HFFc6 (cell line): ENCODE measurements at regions not wholly inside any gene's neighbourhood (a gene's known extent, or its start where the extent isn't known, plus 50 kb on each side); places are given as distances from the start of the nearest gene placed in this dataset.

Experiments
- DNase-seq: peaks from one replicate; pipeline ENCODE4 v3.0.0-alpha.2; 2018
- H3K27ac Mint-ChIP-seq: 2 replicates; pipeline ENCODE4 v1.8.0; 2020; ENCODE audit warnings: mild to moderate bottlenecking, mixed read lengths
- H3K27me3 Mint-ChIP-seq: 2 replicates; pipeline ENCODE4 v1.8.0; 2021; ENCODE audit warnings: mild to moderate bottlenecking, moderate library complexity, mixed read lengths; ENCODE audit not compliant: insufficient read depth
- H3K36me3 Mint-ChIP-seq: 2 replicates; pipeline ENCODE4 v1.8.0; 2021; ENCODE audit warnings: low read depth, mixed read lengths
- H3K4me1 Mint-ChIP-seq: 2 replicates; pipeline ENCODE4 v1.8.0; 2020; ENCODE audit warnings: low read depth, mixed read lengths
- H3K4me3 Mint-ChIP-seq: 2 replicates; pipeline ENCODE4 v1.8.0; 2020; ENCODE audit warnings: mild to moderate bottlenecking, moderate library complexity, mixed read lengths
- H3K9me3 Mint-ChIP-seq: 2 replicates; pipeline ENCODE4 v1.8.0; 2020; ENCODE audit warnings: mild to moderate bottlenecking, mixed read lengths
- TF ChIP-seq, protein P1 (sequence below): fragments of 200-600 bp; sonication (generic); IDR thresholded peaks from 2 replicates; pipeline ENCODE4 v1.5.0; 2021; ENCODE audit warnings: antibody characterized with exemption, mild to moderate bottlenecking

DNA sequence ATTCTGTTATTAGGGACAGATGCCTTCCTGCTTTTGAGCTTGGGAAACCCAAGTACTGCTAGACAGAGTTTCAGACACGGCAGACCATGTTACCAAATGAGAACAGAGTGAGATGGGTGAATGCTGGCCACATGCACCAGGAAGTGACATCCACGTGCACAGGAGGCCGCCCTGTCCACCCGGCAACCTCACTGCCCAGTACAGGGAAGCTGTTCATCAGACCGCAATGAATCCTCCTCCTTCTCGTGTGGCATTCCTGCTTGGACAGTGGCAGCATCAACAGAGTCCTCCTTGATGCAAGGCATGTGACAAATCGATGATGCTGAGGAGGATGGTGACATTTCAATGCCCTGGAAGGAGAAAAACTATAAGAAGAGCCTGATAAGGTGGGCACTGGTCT lies 191.0 kb upstream of the SOX1 start:
- Mint-ChIP-seq H3K4me3 (no peak overlapping the region), H3K27ac (no peak overlapping the region), H3K4me1 (no peaks in the 10 kb centered on the region), H3K9me3 (peaks cover 70% of the 10 kb centered on the region), H3K36me3 (peaks cover 10% of the 10 kb centered on the region), H3K27me3 (no peaks in the 10 kb centered on the region)
- TF ChIP-seq, protein P1, sequence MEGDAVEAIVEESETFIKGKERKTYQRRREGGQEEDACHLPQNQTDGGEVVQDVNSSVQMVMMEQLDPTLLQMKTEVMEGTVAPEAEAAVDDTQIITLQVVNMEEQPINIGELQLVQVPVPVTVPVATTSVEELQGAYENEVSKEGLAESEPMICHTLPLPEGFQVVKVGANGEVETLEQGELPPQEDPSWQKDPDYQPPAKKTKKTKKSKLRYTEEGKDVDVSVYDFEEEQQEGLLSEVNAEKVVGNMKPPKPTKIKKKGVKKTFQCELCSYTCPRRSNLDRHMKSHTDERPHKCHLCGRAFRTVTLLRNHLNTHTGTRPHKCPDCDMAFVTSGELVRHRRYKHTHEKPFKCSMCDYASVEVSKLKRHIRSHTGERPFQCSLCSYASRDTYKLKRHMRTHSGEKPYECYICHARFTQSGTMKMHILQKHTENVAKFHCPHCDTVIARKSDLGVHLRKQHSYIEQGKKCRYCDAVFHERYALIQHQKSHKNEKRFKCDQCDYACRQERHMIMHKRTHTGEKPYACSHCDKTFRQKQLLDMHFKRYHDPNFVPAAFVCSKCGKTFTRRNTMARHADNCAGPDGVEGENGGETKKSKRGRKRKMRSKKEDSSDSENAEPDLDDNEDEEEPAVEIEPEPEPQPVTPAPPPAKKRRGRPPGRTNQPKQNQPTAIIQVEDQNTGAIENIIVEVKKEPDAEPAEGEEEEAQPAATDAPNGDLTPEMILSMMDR: no peak
- no peak for DNase-seq

DNA sequence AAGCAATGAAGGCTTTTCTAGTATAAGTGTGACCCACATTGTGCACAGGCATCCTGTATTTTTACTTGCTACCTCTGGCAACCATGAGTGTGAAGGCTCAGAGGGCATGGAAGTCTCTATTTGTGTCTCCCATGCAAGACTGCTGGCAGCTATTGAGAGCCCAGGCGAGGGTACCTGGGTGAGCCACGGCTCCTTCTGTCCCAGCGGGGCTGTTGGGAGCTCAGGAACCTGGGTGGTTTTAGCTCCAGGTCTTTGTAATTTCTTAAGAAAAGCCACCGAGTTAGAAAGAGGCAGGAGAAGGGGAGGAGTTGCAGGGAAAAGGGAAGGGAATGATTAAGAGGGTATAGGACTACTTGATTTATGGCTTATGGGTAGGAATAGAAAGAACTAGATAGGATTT lies 190.4 kb upstream of the SOX1 start:
- Mint-ChIP-seq H3K9me3 (peaks cover 69% of the 10 kb centered on the region), H3K4me3 (no peak overlapping the region), H3K27ac (no peak overlapping the region), H3K36me3 (peaks cover 10% of the 10 kb centered on the region), H3K27me3 (no peaks in the 10 kb centered on the region), H3K4me1 (no peaks in the 10 kb centered on the region)
- DNase-seq: no peak
- TF ChIP-seq, protein P1: no peak

DNA sequence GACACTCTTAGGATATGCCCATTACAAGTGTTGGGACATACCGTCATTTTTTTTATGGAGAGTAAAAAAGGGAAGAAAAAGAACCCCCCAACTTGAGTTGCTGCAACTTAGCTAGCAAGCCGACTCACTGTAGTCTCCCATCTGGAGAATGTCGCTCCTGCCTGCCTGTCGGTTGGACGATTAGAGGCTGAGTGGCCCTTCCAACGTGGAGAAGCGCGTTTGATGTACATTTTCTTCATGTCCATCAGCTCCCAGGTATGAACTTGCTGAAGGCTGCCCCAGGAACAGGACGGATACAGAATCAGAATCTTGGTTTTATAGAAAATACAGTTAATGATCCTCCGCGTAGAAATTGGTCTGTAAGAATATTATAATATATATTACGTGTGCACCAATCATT lies 189.0 kb upstream of the SOX1 start:
- no peak overlapping the region for H3K27ac Mint-ChIP-seq
- no peak for DNase-seq
- TF ChIP-seq, protein P1: no peak
- no peak overlapping the region for H3K4me3 Mint-ChIP-seq
- no peaks in the 10 kb centered on the region for H3K4me1 Mint-ChIP-seq
- no peaks in the 10 kb centered on the region for H3K27me3 Mint-ChIP-seq
- peaks cover 69% of the 10 kb centered on the region for H3K9me3 Mint-ChIP-seq
- H3K36me3 Mint-ChIP-seq: peaks cover 12% of the 10 kb centered on the region

GRCh38 chr13:111879719-111880118 lies 187.2 kb upstream of the SOX1 start:
- Mint-ChIP-seq H3K4me1 (no peaks in the 10 kb centered on the region), H3K36me3 (peaks cover 10% of the 10 kb centered on the region; the same call in 1 of the 2 replicates), H3K27ac (no peak overlapping the region), H3K27me3 (no peaks in the 10 kb centered on the region), H3K4me3 (no peak overlapping the region), H3K9me3 (peaks cover 67% of the 10 kb centered on the region)
- TF ChIP-seq, protein P1: no peak
- DNase-seq: no peak

DNA sequence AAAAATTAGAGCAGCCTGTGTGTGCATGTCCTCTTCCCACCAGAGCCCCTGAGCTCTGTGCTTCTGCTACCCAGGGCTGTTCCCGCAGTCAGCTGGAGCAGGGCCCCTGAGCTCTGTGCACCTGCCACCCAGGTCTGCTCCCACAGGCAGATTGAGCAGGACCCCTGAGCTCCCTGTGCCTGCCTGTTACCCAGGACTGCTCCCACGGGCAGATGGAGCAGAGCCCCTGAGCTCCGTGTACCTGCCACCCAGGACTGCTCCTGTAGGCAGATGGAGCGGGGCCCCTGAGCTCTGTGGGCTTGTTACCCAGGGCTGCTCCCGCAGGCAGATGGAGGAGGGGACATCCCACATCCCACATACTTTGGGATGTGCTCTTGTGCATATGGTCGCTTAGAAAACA lies 186.8 kb upstream of the SOX1 start:
- H3K9me3 Mint-ChIP-seq: peaks cover 67% of the 10 kb centered on the region
- TF ChIP-seq, protein P1: no peak

DNA sequence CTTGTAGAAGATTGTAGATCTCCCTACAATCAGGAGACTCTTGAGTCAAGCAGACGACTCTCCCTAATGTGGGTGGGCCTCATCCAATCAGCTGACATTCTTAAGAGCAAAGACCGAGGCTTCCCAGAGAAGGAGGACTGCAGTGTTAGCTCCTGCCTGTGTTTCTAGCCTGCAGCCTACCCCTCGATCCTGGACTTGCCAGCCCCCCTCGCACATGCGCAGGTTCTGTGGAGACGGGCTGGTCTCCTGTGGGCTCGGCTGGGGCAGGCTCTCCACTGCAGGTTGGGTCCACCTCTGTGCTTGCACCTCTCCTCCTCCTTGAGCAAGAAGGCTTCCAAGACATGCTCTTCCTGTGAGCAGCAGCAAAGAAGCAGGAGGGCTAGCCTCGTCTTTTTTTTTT lies 185.2 kb upstream of the SOX1 start:
- no peak overlapping the region for H3K27ac Mint-ChIP-seq
- peaks cover 10% of the 10 kb centered on the region; the same call in 1 of the 2 replicates for H3K36me3 Mint-ChIP-seq
- TF ChIP-seq, protein P1: no peak
- H3K9me3 Mint-ChIP-seq: peaks cover 61% of the 10 kb centered on the region
- no peak overlapping the region for H3K4me3 Mint-ChIP-seq
- no peak for DNase-seq
- H3K27me3 Mint-ChIP-seq: no peaks in the 10 kb centered on the region
- no peaks in the 10 kb centered on the region for H3K4me1 Mint-ChIP-seq

More for the DNA sequence above, 186.8 kb upstream of the SOX1 start:
- Mint-ChIP-seq H3K27me3 (no peaks in the 10 kb centered on the region), H3K27ac (no peak overlapping the region), H3K4me1 (no peaks in the 10 kb centered on the region), H3K36me3 (peaks cover 10% of the 10 kb centered on the region; the same call in 1 of the 2 replicates), H3K4me3 (no peak overlapping the region)
- DNase-seq: no peak
